GM19372 (cell line): ENCODE measurements at regions not wholly inside any gene's neighbourhood (a gene's known extent, or its start where the extent isn't known, plus 50 kb on each side); places are given as distances from the start of the nearest gene placed in this dataset.

ENCODE experiments used
- ATAC-seq: cut with Tn5 transposase; IDR thresholded peaks from one replicate; pipeline ENCODE4 v1.9.1; 2021; ENCODE audit warnings: mild to moderate bottlenecking, low read depth, moderate library complexity; ENCODE audit not compliant: unreplicated experiment

DNA sequence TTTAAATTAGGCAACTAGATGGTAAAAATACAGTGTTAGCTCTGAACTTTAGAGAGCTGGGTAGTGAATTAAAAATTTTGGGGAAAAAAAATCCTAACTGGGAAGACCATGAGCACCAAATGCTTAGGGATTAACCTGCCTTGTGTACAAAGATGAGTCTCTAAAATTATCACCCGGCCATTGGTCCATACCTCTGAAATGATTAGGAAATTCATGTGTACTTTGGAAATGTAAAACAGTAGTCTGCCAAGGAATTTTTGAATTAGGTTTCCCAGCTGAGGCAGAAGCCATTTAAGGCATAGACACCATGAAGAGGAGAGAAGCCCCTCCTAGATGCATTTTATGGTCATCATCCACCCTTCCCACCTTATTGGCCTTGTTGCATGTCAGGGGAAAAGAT, 670.5 kb upstream of the SALL1 start:
- no peak for ATAC-seq

DNA sequence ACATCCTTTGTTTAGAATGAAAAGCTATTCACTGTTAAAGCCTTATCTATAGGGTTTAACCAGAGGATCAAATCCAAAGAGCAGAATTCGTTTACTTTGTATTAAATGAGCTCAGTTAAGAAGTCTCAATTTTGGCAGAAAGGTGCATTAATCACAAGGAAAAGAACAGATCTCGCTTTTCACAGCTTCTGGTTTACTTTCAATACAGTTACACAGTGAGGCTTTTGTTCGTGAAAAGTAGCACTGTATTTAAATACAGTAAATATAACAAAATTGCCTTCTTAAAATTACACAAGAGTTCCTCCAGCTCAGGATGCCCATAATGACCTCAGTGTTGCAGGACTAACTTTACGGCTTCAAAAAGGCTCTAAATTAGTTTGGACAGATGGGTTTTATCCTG, 669.1 kb upstream of the SALL1 start:
- no peak for ATAC-seq

DNA sequence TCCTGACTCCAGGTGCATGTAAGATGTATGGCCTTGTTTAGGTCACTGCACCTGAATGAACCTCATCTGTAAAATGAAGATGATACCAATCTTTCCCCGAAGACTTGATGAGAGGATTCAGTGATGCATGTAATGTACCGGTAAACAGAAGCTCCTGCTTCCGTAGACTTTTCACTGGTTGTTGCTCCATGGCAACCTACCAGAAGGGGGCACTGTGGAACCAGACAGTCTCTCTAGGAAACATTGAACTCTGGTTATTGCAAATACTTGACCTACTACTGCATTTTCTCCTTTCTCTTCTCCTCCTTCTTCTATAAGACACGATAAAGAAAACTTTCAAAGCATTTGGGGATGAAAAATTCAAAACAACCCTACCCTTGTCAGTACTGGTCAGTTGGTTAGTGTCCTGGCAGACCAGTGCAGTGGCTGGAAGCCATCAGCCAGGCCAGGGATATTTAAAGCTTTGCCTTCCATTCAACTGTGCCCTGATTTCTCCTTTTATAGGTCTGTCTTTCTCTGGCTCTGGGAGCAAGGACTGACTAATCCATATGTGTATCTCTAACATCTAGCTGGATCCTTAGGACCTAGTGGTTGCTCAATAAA, 667.4 kb upstream of the SALL1 start:
- ATAC-seq: no peak

DNA sequence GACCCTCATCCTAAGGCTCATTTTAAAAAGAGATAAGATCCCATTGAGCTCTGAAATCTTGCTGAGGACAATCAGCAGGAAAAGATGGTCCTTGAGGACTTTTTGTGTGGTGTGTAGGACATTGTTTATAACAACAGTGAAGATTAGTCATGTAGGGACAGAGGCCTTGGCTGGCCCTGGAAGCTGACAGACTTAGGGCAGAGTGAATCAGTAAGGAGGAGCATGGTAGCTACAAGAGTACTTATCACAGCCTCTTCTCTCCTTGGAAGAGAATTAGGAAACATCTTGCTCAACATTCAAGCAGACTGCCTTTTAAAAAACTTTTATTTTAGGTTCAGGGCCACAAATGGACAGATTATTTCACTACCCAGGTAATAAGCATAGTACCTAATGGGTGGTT, 665.9 kb upstream of the SALL1 start:
- no peak for ATAC-seq

DNA sequence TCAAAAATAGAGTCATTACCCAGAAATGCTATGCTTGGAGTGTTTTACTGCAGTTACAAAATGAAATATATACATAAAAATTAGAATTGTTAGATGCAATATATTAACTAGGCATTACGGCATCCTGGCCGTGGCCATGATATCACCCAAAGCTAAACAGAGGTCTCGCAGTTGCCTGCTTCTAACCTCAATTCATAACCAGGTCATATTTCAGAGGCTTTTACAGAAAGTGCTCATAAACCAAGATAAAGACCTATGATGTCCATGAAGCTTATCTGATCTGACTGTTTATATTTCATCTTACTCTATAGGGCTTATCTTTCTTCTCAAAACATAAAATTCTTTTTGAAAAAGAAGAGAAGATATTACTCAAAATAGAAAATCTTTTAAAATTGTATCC, 664.5 kb upstream of the SALL1 start:
- no peak for ATAC-seq

DNA sequence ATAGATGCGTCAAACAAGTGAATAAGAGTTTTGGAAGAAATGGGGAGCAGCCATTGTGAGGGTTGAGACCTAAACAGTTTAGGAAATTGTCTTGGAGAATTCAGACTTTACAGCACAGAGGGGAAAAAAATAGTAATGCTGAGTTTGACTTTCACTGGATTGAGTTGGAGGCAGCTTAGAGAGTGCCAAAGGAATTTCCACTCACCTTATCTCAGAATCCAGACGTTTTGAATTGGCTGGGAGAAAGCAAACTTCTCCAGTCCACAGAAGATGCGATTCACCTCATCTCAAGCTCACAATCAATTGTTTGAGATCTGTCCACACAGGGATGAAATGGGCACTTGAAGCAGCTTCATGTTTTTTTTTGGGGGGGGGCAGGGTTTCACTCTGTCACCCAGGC, 663.5 kb upstream of the SALL1 start:
- ATAC-seq: no peak

DNA sequence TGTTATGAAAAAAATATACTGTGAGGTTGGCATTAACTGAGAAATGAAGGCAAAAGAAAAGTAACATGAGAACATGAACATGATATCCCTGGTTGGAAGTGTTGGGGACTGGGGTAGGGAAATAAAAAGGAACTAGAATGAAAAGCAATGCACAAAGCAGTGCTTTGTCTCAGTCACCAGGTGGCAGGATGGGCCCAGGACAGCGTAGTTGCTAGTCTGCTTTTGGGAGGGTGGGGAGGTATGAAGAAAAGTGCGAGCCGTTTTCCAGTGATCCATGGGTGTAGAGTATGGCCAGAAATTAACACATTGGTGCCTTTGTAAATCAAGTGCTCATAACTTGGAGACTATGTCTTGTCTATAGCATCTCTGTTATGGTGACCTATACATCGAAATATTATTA, 662.5 kb upstream of the SALL1 start:
- ATAC-seq: no peak

DNA sequence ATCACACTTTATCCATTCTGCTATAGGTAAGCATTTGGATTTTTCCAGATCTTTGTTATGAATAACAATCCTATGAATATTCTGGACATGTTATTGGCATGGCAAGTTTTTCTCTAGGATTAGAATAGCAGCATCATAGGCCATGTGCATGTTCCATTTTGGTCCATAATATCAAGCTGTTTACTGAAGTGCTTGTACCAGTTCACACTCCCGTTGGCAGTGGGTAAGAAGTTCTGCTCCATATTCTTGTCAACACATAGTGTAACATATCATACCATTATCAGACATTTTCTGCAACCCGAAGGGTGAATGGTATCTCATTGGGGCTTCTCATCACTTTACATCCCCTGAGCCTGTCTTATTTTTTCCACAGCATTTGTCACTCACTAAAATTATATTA, 661.9 kb upstream of the SALL1 start:
- ATAC-seq: no peak

DNA sequence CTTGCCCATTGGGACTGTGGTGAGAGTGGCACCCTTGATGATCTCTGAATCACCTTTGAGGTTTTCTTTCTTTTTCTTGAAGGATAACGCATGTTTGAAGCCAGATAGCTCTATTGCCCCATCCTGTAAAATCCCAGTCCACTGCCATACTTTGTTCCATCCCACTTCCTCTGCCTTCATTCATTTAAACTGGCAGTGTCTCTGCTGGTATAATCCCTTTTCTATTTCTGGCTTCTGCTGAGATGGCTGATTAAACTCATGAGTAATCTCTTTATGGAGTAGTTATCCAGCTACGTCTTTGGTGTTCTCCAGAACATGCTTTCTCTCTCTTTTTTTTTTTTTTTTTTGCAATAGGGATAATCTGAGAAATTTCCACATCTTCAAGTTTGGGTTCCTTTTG, 656.5 kb upstream of the SALL1 start:
- no peak for ATAC-seq

DNA sequence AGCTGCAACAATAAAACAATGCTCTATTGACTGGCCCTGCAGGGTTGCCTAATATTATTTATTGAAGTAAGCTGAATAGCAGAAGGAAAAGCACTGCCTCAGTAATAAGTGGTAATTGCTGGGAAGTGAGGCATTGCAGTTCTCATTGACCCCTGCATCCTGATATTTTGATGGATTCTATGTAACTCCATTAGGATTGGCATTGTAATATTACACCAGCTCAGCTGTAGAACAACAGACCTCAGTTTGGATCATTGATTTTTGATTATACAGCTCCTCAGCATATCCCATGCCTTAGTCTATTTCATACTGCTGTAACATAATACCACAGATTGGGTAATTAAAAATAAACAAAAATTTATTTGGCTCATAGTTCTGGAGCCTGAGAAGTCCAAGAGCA, 650.6 kb upstream of the SALL1 start:
- ATAC-seq: no peak

DNA sequence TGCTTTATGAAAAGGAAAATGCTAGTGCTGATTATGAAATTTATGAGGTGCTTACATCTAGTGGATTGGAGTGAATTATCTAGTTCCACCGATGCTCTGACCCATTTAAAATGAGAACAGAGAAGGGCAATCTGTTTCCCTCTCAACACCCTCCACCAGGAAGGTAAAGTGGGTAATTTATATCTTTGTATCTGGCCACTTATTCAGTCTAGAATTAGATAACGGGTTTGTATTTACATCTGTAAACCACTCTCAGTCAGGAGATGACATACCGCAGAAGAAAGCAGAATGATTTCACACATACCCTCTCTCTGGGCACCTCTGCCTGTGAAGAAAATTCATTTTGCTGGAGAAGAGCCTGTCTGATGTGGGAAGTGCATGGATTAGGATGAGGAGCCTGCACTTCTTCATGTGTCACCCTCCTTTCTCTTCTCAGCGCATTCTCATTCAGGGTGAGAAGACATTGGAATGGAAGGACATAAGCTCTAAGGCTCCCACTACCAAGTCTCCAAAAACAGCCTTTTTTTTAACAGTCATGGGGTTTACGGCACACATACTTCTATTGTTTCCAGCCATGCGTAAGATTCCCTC, 646.7 kb upstream of the SALL1 start:
- ATAC-seq: no peak

DNA sequence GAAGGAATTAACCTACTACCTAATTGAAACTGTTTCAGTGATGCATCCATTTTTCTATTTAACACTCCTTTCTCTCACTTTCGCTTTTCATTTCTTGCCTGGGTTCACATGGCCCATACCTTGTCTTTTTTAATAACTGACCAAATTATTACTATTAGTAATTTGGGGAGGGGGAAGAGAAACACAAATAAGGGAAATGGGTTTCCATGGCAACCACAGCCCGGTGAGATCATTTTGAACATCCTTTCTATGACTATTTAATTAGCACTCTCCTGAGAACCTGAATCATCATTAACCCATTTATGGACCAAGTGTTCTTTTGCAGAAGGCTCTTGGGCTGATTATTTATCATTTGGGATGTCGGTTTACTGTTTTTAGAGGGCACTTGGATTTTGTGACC, 628.2 kb upstream of the SALL1 start:
- no peak for ATAC-seq

DNA sequence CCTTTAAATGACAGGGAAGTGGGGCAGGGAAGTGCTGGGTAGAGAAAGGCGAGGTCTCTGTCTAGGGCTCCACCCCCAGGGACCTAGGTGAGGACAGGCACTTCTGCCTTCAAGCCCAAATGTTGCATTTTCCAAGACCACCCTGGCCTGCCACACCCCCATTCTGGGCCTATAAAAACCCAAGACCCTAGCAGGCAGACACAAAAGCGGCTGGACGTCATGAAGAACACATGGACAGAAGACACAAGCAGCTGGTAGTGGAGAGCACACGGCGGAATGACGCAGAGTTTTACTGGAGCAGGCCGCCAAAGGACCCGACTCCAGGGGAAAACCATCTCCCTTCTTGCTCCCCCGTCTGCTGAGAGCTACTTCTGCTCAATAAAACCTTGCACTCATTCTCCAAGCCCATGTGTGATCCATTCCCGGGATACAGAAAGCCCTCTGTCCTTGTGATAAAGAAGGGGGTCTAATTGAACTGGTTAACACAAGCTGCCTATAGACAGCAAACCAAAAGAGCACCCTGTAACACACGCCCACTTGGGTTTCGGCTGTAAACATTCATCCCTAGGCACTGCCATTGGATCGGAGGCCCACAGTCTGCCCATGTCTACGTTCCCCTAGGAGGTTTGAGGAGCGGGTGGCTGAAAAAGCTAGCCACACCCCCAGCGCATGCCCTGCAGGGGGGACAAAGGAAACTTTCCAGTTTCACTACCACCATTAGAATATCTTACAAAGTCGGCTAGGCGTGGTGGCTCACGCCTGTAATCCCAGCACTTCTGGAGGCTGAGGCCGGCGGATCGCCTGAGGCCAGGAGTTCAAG, 622.2 kb upstream of the SALL1 start:
- no peak for ATAC-seq

DNA sequence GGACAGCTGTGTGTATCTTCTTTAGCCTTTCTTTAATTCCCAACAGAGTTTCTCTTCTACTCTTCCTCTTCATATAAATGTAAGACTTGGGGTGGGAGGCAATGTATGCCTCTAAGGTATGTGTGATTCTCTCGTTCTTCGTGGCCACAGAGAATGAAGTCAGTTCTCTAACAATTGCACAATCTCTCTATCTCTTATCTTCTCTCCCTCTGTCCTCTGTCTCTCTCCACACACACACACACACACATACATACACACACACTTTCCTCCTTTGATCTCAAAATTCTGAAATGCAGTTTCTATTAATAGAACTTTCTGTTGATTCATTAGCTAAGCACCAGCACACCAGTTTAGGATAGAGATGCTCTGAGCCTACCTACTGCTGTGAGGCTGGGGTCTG, 615.7 kb upstream of the SALL1 start:
- ATAC-seq: no peak

DNA sequence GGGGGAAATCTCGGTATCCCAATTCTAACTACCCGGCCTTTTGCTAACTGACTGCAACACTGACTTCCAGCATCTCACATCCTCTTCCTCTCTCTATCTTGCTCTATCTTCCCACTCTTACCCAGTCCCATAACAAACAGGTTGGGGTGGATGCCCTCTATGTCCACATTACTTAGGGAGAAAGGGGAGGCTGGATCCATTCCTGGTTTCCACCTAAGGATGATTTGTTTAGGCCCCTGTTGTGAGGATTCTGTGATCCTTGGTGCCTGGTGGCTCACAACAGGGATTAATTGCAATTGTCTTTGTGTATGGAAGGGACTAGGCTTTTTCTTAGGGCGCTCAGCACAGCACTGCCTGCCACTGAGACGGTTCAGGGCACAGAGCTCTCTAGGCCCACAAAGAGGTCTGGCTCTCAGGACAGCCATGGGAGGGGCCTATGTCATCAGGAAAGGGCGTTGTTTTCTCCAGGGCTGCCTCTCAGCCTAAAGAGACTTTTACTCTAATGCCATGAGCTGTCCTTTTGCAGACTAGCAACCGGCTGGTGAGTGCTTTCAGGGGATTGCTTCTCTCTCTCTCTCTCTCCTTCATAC, 612.1 kb upstream of the SALL1 start:
- no peak for ATAC-seq

DNA sequence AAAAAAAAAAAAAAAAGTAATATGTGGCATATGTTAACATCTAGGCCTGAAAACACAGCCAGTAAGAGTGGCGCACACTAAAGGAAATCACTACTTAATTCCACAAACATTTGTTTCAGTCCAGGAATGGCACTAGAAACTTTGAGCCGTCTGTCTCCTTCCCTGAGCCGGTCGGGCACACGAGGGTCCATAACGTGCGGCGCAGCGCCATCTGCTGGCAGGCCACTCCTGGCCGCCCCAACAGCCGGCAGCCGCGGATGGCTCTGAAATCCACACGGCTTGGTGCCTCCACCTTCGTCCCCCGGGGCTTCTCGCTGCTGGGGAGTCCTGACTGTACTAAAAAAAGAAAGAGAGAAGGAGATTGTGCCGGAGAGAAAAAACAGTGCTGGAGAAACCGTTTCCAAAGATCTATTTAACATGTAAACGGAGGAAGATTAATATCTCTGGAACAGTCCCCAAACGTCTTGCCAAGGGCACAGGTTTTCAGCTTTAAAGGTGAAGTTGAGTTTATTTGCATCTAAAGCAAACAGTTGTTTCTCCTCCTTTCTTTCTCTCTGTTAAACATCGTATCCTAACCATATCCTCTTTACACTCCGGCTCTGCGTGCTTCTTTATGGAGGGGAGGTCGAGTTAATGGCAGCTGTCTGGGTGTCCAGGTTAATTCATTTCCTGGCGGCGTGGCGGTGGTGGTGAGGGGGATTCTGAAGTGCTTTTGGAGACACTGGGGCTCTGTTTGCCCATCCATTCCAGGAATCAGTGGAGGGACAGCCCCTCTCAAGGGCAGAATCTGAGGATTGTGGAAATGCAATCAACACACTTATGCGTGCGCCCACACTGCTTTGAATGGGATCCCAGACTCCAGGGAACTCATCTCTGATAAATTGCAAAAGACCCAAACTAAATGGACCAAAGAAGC, 611.3 kb upstream of the SALL1 start:
- ATAC-seq: peak; percentile 96

DNA sequence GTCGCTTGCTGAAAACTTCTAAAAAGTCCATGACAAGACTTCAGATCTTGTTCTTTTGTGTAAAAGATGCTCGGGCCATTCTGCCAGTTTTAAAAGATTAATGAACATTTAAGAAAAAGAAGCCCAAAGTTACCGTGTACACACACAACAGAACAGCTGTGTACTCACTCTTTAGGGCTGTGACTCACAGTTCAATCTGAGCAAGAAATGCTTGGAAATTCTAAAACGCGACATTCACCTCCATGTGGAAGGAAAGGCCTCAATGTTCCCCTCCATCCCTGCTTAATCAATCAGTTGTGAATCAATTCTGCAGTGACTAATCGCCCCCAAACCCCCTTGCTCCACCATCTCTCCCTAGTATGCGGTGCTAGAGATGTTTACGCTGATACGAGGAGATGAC, 609.9 kb upstream of the SALL1 start:
- ATAC-seq: no peak

DNA sequence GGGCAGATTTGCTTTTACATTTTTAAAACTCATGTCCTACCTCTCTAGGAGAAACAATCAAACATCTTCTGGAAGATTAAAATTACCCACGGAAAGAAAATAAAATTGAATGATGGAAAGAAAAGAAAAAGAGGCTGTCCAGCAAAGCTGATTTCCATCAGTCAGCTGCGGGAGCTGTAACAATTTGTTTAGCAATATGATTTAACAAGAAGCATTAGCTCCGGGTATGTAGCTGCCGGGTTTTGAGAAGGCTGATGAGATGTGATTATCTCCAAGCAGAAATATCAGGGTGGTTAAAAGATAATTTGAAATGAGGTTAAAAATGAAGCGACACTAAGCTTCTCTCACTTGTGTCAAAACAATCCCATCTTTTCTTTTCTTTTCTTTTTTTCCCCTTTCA, 608.9 kb upstream of the SALL1 start:
- no peak for ATAC-seq

DNA sequence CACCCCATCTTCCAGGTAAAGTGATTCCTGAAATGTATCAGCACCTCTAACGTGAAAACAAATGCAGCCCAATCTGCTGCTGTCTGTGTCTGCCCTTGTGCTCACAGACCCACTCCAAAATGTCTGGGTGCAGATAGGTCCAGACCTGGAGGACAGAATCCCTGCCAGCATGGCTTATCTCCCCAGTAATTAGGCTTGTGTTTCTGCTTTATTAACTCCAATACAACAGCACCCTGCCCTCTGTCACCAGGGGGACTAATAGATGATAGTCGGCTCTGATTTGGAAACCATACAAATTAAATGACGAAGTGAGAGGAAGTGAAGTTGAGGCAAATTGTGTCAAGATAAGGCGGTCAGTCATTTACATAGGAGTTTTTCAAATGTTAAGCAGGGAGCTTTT, 608.3 kb upstream of the SALL1 start:
- ATAC-seq: no peak

DNA sequence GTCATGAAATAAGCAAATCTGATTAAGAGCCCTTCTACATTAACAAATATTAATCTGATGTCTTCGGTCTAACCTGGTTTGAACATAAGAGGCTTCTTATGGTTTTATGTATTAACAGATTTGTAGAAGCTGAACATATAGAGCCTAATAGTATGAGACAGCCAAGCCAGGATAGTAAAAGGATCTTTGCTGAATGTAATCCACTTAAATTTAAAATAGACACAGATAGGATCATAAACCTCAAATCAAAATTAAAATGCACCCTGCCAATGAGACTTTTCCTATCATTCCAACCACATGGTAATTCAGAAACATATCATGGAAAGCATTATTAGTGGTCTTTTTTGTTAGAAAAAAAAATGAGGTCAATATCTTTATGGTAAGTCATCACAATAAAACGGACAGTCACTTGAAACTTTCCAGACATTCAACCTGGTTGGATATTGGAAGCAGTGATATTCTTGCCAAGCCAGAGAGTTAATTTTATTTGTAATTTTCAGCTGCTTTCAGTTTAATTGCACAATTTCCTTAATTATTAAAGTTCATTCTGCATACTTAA, 606.9 kb upstream of the SALL1 start:
- no peak for ATAC-seq
